ENCODE measurements at regions not wholly inside any gene's neighbourhood (a gene's known extent, or its start where the extent isn't known, plus 50 kb on each side); places are given as distances from the start of the nearest gene placed in this dataset.

DNA sequence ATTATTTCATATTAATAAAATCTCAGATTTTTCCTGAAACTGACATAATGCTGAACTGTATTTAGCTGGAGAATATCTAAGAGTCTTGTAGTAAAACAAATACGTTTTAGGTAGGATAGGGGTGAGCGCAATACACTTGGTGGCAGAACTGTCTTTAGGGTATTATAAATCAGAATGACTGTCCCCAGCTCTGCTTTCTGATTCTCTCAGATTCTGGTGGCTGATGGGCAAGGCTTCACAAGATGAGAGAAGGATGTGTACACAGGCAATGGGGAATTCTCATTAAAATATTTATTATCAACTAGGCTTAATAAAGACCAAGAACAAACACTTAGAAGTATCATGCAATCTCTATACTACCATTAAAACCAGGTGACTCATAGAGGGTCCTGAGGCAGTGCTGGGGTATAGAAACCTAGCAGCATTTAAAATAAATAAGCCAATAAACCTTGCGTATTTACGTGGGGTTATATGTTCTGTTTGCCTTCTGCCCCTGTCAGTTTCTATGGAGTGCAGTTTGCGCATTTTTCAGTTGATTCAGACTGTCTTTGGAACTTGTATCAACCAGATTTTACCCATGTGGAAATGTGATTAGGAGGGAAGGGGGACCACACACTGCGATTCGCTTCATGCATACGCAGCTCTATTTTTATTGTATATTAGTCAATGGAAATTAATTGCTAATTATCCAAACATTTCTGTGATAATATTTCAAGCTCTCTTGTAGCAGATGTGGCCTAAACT is 1150.7 kb upstream of the WWC1 start:
- H3K4me1 ChIP-seq (ENCODE audit: control insufficient read depth, insufficient read depth, low read length): no peaks in the 10 kb centered on the region
- no peaks in the 10 kb centered on the region for H3K9me3 ChIP-seq (ENCODE audit: control insufficient read depth, low read length)
- no peak overlapping the region for H3K4me3 ChIP-seq (ENCODE audit: low read length)
- H3K27me3 ChIP-seq (ENCODE audit: control insufficient read depth, insufficient read depth, low read length): no peaks in the 10 kb centered on the region
- H3K36me3 ChIP-seq (ENCODE audit: control insufficient read depth, insufficient read depth, low read length): no peaks in the 10 kb centered on the region
- no peak overlapping the region for H3K9ac ChIP-seq (ENCODE audit: low read length)

DNA sequence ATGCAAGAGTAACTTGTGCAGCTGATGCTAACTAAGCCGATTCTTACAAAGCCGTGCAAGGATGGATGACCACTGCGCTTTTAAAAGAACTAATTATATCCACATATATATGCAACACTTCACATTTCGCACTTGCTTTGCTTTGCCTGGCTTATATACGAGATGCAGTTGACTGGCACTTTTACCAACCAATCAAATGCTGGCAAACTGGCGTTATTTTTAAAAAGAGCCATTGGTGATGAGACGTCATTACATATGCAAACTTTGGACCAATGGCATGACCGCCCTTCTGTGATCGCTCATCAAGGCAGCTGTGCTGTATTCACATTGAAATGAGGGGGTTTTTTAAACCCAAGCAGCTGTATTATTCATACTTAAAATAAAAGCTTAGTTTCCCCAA is 1147.7 kb upstream of the WWC1 start:
- H3K4me1 ChIP-seq (ENCODE audit: control insufficient read depth, insufficient read depth, low read length): no peaks in the 10 kb centered on the region
- no peaks in the 10 kb centered on the region for H3K9me3 ChIP-seq (ENCODE audit: control insufficient read depth, low read length)
- H3K9ac ChIP-seq (ENCODE audit: low read length): no peak overlapping the region
- no peaks in the 10 kb centered on the region for H3K27me3 ChIP-seq (ENCODE audit: control insufficient read depth, insufficient read depth, low read length)
- no peaks in the 10 kb centered on the region for H3K36me3 ChIP-seq (ENCODE audit: control insufficient read depth, insufficient read depth, low read length)
- no peak overlapping the region for H3K4me3 ChIP-seq (ENCODE audit: low read length)

GRCh38 chr5:167145841-167146240 is 1145.6 kb upstream of the WWC1 start:
- Histone ChIP-seq H3K9ac (ENCODE audit: low read length) (no peak overlapping the region), H3K36me3 (ENCODE audit: control insufficient read depth, insufficient read depth, low read length) (no peaks in the 10 kb centered on the region), H3K9me3 (ENCODE audit: control insufficient read depth, low read length) (no peaks in the 10 kb centered on the region), H3K27me3 (ENCODE audit: control insufficient read depth, insufficient read depth, low read length) (no peaks in the 10 kb centered on the region), H3K4me1 (ENCODE audit: control insufficient read depth, insufficient read depth, low read length) (no peaks in the 10 kb centered on the region), H3K4me3 (ENCODE audit: low read length) (no peak overlapping the region)

DNA sequence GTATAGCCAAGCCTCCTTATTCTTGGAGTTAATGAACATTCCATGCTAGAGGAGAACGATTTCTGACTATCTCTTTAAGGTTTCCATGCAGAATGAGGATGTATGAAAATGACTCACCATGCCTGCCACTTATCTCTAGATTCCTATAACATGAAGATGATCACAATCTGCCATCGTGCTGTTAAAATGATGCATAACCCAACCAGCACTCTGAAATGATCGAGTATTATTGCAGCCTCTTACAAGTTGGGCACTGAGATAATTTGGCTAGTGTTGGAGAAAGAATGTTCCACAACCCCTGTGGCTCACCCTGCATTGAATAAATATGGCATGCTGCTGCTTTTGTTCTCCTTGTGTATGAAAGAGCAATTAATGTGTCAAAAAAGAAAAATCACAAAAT is 1143.6 kb upstream of the WWC1 start:
- H3K9ac ChIP-seq (ENCODE audit: low read length): no peak overlapping the region
- H3K36me3 ChIP-seq (ENCODE audit: control insufficient read depth, insufficient read depth, low read length): no peaks in the 10 kb centered on the region
- H3K9me3 ChIP-seq (ENCODE audit: control insufficient read depth, low read length): no peaks in the 10 kb centered on the region
- no peaks in the 10 kb centered on the region for H3K4me1 ChIP-seq (ENCODE audit: control insufficient read depth, insufficient read depth, low read length)
- H3K27me3 ChIP-seq (ENCODE audit: control insufficient read depth, insufficient read depth, low read length): no peaks in the 10 kb centered on the region
- H3K4me3 ChIP-seq (ENCODE audit: low read length): no peak overlapping the region

GRCh38 chr5:167150661-167151060 is 1140.8 kb upstream of the WWC1 start:
- no peak overlapping the region for H3K9ac ChIP-seq (ENCODE audit: low read length)
- H3K27me3 ChIP-seq (ENCODE audit: control insufficient read depth, insufficient read depth, low read length): no peaks in the 10 kb centered on the region
- H3K4me3 ChIP-seq (ENCODE audit: low read length): no peak overlapping the region
- no peaks in the 10 kb centered on the region for H3K36me3 ChIP-seq (ENCODE audit: control insufficient read depth, insufficient read depth, low read length)
- no peaks in the 10 kb centered on the region for H3K9me3 ChIP-seq (ENCODE audit: control insufficient read depth, low read length)
- no peaks in the 10 kb centered on the region for H3K4me1 ChIP-seq (ENCODE audit: control insufficient read depth, insufficient read depth, low read length)

DNA sequence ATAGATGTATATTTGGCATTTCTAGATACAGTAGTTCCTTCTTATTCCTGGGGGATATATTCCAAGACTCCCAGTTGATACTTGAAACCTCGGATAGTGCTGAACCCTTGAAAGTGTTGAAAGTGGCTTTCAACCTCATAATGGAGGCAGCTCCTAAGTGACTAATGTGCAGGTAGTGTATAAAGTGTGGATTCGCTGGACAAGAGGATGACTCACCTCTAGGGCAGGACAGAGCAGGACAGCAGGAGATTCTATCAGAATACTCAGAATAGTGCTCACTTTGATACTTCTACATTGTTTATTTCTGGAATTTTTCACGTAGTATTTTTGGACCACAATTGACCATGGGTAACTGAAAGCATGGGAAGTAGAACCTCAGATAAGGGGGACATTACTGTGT is 1138.9 kb upstream of the WWC1 start:
- H3K27me3 ChIP-seq (ENCODE audit: control insufficient read depth, insufficient read depth, low read length): no peaks in the 10 kb centered on the region
- H3K9me3 ChIP-seq (ENCODE audit: control insufficient read depth, low read length): no peaks in the 10 kb centered on the region
- no peak overlapping the region for H3K4me3 ChIP-seq (ENCODE audit: low read length)
- no peak overlapping the region for H3K9ac ChIP-seq (ENCODE audit: low read length)
- no peaks in the 10 kb centered on the region for H3K36me3 ChIP-seq (ENCODE audit: control insufficient read depth, insufficient read depth, low read length)
- H3K4me1 ChIP-seq (ENCODE audit: control insufficient read depth, insufficient read depth, low read length): no peaks in the 10 kb centered on the region

- H3K27me3 ChIP-seq (ENCODE audit: control insufficient read depth, insufficient read depth, low read length): no peaks in the 10 kb centered on the region
- no peaks in the 10 kb centered on the region for H3K4me1 ChIP-seq (ENCODE audit: control insufficient read depth, insufficient read depth, low read length)
- no peaks in the 10 kb centered on the region for H3K9me3 ChIP-seq (ENCODE audit: control insufficient read depth, low read length)
- no peak overlapping the region for H3K4me3 ChIP-seq (ENCODE audit: low read length)
- no peak overlapping the region for H3K9ac ChIP-seq (ENCODE audit: low read length)
- no peaks in the 10 kb centered on the region for H3K36me3 ChIP-seq (ENCODE audit: control insufficient read depth, insufficient read depth, low read length)
These were observed 1135.9 kb upstream of the WWC1 start for GRCh38 chr5:167155387-167156005.

DNA sequence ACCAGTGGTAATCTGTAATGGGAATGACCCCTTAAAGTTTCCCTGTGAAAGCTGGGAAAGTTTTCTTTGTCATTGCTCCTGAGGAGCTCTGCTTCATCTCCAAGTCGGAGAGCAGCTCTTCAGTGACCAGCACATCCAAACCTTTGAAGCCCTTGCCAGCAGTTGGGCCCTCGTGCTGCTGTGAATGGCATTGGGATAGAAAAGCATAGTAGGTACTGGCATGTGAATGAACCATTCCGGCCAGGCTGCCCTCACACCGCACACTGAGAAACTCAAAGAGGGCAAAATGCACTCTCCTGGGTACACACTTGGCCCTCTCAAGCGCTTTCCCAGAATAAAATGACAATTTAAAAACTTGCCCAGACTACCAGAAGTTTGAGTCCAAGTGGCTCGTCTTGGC is 1135.0 kb upstream of the WWC1 start:
- H3K9ac ChIP-seq (ENCODE audit: low read length): no peak overlapping the region
- no peaks in the 10 kb centered on the region for H3K27me3 ChIP-seq (ENCODE audit: control insufficient read depth, insufficient read depth, low read length)
- no peaks in the 10 kb centered on the region for H3K9me3 ChIP-seq (ENCODE audit: control insufficient read depth, low read length)
- no peak overlapping the region for H3K4me3 ChIP-seq (ENCODE audit: low read length)
- H3K36me3 ChIP-seq (ENCODE audit: control insufficient read depth, insufficient read depth, low read length): no peaks in the 10 kb centered on the region
- no peaks in the 10 kb centered on the region for H3K4me1 ChIP-seq (ENCODE audit: control insufficient read depth, insufficient read depth, low read length)

- Histone ChIP-seq H3K4me3 (ENCODE audit: low read length) (no peak overlapping the region), H3K27me3 (ENCODE audit: control insufficient read depth, insufficient read depth, low read length) (no peaks in the 10 kb centered on the region), H3K36me3 (ENCODE audit: control insufficient read depth, insufficient read depth, low read length) (no peaks in the 10 kb centered on the region), H3K9ac (ENCODE audit: low read length) (no peak overlapping the region), H3K9me3 (ENCODE audit: control insufficient read depth, low read length) (no peaks in the 10 kb centered on the region), H3K4me1 (ENCODE audit: control insufficient read depth, insufficient read depth, low read length) (no peaks in the 10 kb centered on the region)
These were observed 1132.9 kb upstream of the WWC1 start for GRCh38 chr5:167158588-167158987.

DNA sequence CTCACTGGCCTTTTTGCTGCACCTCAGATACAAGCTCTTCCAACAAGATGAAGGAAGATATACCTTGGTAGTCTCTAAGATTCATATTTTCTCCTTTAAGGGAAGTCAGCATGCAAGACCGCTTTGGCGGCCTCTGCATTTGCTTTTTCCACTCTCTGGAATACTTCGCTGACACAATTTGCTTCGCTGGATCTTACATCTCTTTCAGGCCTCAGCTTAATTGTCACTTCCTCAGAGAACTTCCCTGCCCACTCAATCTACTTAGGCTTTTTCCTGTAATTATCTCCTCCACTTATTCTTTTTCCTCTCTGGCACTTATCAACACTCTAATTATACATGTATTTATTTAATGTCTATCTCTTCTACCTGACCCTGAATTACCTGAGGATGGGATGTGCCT is 1131.1 kb upstream of the WWC1 start:
- H3K27me3 ChIP-seq (ENCODE audit: control insufficient read depth, insufficient read depth, low read length): no peaks in the 10 kb centered on the region
- no peaks in the 10 kb centered on the region for H3K4me1 ChIP-seq (ENCODE audit: control insufficient read depth, insufficient read depth, low read length)
- no peaks in the 10 kb centered on the region for H3K36me3 ChIP-seq (ENCODE audit: control insufficient read depth, insufficient read depth, low read length)
- no peak overlapping the region for H3K4me3 ChIP-seq (ENCODE audit: low read length)
- no peak overlapping the region for H3K9ac ChIP-seq (ENCODE audit: low read length)
- no peaks in the 10 kb centered on the region for H3K9me3 ChIP-seq (ENCODE audit: control insufficient read depth, low read length)

DNA sequence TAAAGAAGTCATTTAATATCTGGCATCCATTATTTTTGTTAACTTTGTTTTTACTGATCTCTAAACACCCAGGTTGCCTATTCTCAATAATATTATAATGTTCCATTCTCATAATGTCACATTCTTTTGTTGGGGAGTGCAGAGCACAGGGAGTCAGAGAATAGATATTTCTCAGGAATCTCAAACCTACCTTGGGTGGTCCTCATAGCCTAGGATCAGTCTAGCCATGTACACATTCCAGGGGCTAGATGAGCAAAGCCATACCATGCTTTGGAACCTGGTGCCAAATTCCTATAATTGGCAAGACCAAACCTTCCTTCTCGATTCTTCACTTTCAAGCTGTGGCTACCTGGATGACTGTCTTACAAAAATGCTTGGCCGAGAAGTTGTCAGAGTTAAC is 1124.7 kb upstream of the WWC1 start:
- Histone ChIP-seq H3K9ac (ENCODE audit: low read length) (no peak overlapping the region), H3K4me1 (ENCODE audit: control insufficient read depth, insufficient read depth, low read length) (no peaks in the 10 kb centered on the region), H3K27me3 (ENCODE audit: control insufficient read depth, insufficient read depth, low read length) (no peaks in the 10 kb centered on the region), H3K4me3 (ENCODE audit: low read length) (no peak overlapping the region), H3K36me3 (ENCODE audit: control insufficient read depth, insufficient read depth, low read length) (no peaks in the 10 kb centered on the region), H3K9me3 (ENCODE audit: control insufficient read depth, low read length) (no peaks in the 10 kb centered on the region)

- H3K4me3 ChIP-seq (ENCODE audit: low read length): no peak overlapping the region
- H3K9me3 ChIP-seq (ENCODE audit: control insufficient read depth, low read length): no peaks in the 10 kb centered on the region
- no peak overlapping the region for H3K9ac ChIP-seq (ENCODE audit: low read length)
- no peaks in the 10 kb centered on the region for H3K27me3 ChIP-seq (ENCODE audit: control insufficient read depth, insufficient read depth, low read length)
- no peaks in the 10 kb centered on the region for H3K36me3 ChIP-seq (ENCODE audit: control insufficient read depth, insufficient read depth, low read length)
- no peaks in the 10 kb centered on the region for H3K4me1 ChIP-seq (ENCODE audit: control insufficient read depth, insufficient read depth, low read length)
These were observed 1124.2 kb upstream of the WWC1 start for GRCh38 chr5:167167191-167167795.

All from mucosa of stomach (tissue), 1 donor.